ENCODE measurements at regions not wholly inside any gene's neighbourhood (a gene's known extent, or its start where the extent isn't known, plus 50 kb on each side); places are given as distances from the start of the nearest gene placed in this dataset.

DNA sequence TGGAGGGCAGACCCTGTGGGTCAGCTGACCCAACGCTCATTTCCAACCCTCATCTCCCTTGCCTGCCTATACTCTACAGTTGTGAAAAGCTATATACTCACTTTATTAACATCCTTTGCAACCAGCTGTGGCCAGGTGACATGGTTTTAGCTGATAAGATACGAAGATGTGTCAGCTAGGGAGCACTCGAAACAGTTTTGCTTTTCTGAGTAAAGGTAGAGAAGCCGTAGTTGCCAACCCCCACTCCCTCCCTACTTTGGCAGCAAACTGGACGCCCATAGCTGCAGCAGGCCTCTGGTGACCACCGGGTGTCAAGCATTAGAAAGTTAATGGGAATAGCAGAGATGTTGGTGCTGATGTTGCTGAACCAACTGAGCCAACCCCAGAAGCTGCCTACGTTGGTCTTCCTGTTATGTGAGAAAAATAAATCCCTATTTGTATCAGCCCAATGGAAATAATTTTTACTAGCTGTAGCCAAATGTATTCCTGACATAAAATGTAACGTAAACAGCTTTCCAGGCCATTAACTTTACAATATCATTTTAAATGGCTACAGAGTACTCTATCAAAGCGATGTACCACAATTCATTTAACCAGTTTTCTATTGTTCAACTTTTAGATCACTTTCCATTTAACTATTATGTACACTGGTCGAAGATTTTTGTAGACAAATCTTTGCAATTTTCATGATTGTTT, 98.5 kb upstream of the TMCC3 start:
- ChIA-PET CTCF (interaction anchor here (0.7 to 1.7 kb wide), 3 partner anchors 203 to 672 kb away, joined by 3 to 4 read pairs (median 3); partner anchors contain the start of gene NR2C1), POLR2A (no interaction called here)
- H3K27me3 ChIP-seq (ENCODE audit: insufficient read depth): peaks cover 2% of the 10 kb centered on the region; the same call in 1 of the 2 replicates
- no peaks in the 10 kb centered on the region for H3F3A ChIP-seq (replicated peaks; ENCODE audit: insufficient read depth)
- 45% methylated on average over 10 of the region's 10 CpGs for WGBS (ENCODE audit: low lambda C conversion rate)
- DNase-seq: no peak
- no peaks in the 10 kb centered on the region for H3K9me2 ChIP-seq
- no peak overlapping the region for H3K9ac ChIP-seq
- no peaks in the 10 kb centered on the region for H3K79me2 ChIP-seq (ENCODE audit: insufficient read depth)
- no peaks in the 10 kb centered on the region for H3K4me1 ChIP-seq (ENCODE audit: control insufficient read depth in 1 of 2, insufficient read depth in 2 of 2, low read depth in 1 of 2, low read length in 1 of 2)
- H3K4me2 ChIP-seq: no peak overlapping the region
- H3K27ac ChIP-seq (ENCODE audit: low read depth in 2 of 2, low read length in 1 of 2): no peak overlapping the region
- no peaks in the 10 kb centered on the region for H3K9me3 ChIP-seq
- H3K36me3 ChIP-seq (replicated peaks in 1 of 2; ENCODE audit: control insufficient read depth in 1 of 2, insufficient read depth in 2 of 2, low read length in 1 of 2): no peaks in the 10 kb centered on the region
- H4K20me1 ChIP-seq (ENCODE audit: insufficient read depth): no peaks in the 10 kb centered on the region
- H2AFZ ChIP-seq (ENCODE audit: low read depth): no peak overlapping the region
- no peak overlapping the region for H3K4me3 ChIP-seq (ENCODE audit: low read depth in 2 of 2, low read length in 1 of 2)
- no peak for TF ChIP-seq YY1 (IDR thresholded peaks at IDR 0.05; ENCODE audit: low read depth)
- no peak for TF ChIP-seq GATA2 (CRISPR knock-in tag; IDR thresholded peaks at IDR 0.05)

DNA sequence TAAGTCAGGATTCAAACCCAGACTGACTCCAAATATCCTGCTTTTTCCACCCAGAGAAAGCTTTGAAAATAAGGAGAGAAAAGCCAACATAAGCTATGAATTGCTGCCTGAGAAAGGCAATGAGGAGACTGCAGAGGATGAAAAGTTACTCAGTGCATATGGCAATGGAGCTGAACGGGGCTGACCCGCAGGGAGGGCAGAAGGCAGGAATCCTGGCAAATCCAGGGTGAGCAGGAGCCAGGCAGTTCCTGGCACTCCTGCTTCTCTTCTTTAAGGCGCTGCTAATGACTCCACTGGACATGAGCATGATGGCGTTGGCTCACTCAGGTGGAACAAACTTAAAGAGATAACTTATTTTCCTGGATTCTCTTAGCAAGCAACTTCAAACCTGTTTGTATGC, 95.2 kb upstream of the TMCC3 start:
- Histone ChIP-seq H3K4me1 (ENCODE audit: control insufficient read depth in 1 of 2, insufficient read depth in 2 of 2, low read depth in 1 of 2, low read length in 1 of 2) (no peaks in the 10 kb centered on the region), H3K9me2 (no peaks in the 10 kb centered on the region), H3K36me3 (replicated peaks in 1 of 2; ENCODE audit: control insufficient read depth in 1 of 2, insufficient read depth in 2 of 2, low read length in 1 of 2) (no peaks in the 10 kb centered on the region), H3K9ac (no peak overlapping the region), H3K79me2 (ENCODE audit: insufficient read depth) (no peaks in the 10 kb centered on the region), H3K4me3 (ENCODE audit: low read depth in 2 of 2, low read length in 1 of 2) (no peak overlapping the region), H3K9me3 (no peaks in the 10 kb centered on the region), H4K20me1 (ENCODE audit: insufficient read depth) (no peaks in the 10 kb centered on the region), H3K27me3 (ENCODE audit: insufficient read depth) (no peaks in the 10 kb centered on the region; the same call in 1 of the 2 replicates), H3K4me2 (no peak overlapping the region), H3K27ac (ENCODE audit: low read depth in 2 of 2, low read length in 1 of 2) (no peak overlapping the region), H3F3A (replicated peaks; ENCODE audit: insufficient read depth) (no peaks in the 10 kb centered on the region), H2AFZ (ENCODE audit: low read depth) (no peak overlapping the region)
- 56% methylated on average over 4 of the region's 4 CpGs for WGBS (ENCODE audit: low lambda C conversion rate)
- DNase-seq: no peak
- no peak for TF ChIP-seq EP300 (IDR thresholded peaks at IDR 0.05; ENCODE audit: borderline replicate concordance in 1 of 2, low read depth in 1 of 2, low read length in 1 of 2)
- ChIA-PET POLR2A (no interaction called here), CTCF (no interaction called here)

DNA sequence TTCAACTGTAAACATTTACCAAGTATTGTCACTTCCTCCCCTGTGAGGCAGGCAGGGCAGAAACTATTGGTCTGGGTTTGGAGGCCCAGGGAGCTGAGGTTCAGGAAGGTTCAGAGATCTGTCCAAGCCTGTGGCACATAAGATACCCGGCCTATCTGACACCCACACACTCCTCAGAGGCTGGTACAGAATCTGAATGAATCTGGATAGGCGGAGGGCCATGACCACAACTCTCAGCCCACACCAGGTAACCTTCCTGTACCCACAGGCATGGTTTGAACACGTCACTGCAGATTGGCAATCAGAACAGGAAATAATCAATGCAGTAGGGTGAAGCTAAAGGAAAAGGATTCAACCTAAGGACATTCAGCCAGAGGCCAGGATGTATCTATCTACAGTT, 92.8 kb upstream of the TMCC3 start:
- Histone ChIP-seq H3K9me3 (no peaks in the 10 kb centered on the region), H3K27ac (ENCODE audit: low read depth in 2 of 2, low read length in 1 of 2) (no peak overlapping the region), H3K4me1 (ENCODE audit: control insufficient read depth in 1 of 2, insufficient read depth in 2 of 2, low read depth in 1 of 2, low read length in 1 of 2) (no peaks in the 10 kb centered on the region), H2AFZ (ENCODE audit: low read depth) (no peak overlapping the region), H3F3A (replicated peaks; ENCODE audit: insufficient read depth) (no peaks in the 10 kb centered on the region), H3K36me3 (replicated peaks in 1 of 2; ENCODE audit: control insufficient read depth in 1 of 2, insufficient read depth in 2 of 2, low read length in 1 of 2) (no peaks in the 10 kb centered on the region), H3K9ac (no peak overlapping the region), H3K4me2 (no peak overlapping the region), H3K79me2 (ENCODE audit: insufficient read depth) (no peaks in the 10 kb centered on the region), H3K4me3 (ENCODE audit: low read depth in 2 of 2, low read length in 1 of 2) (no peak overlapping the region), H4K20me1 (ENCODE audit: insufficient read depth) (no peaks in the 10 kb centered on the region), H3K27me3 (ENCODE audit: insufficient read depth) (no peaks in the 10 kb centered on the region; the same call in 1 of the 2 replicates), H3K9me2 (no peaks in the 10 kb centered on the region)
- CTCF ChIA-PET: no interaction called here
- 7% methylated on average over 2 of the region's 3 CpGs for WGBS (ENCODE audit: low lambda C conversion rate)
- TF ChIP-seq, protein P1, sequence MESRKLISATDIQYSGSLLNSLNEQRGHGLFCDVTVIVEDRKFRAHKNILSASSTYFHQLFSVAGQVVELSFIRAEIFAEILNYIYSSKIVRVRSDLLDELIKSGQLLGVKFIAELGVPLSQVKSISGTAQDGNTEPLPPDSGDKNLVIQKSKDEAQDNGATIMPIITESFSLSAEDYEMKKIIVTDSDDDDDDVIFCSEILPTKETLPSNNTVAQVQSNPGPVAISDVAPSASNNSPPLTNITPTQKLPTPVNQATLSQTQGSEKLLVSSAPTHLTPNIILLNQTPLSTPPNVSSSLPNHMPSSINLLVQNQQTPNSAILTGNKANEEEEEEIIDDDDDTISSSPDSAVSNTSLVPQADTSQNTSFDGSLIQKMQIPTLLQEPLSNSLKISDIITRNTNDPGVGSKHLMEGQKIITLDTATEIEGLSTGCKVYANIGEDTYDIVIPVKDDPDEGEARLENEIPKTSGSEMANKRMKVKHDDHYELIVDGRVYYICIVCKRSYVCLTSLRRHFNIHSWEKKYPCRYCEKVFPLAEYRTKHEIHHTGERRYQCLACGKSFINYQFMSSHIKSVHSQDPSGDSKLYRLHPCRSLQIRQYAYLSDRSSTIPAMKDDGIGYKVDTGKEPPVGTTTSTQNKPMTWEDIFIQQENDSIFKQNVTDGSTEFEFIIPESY (IDR thresholded peaks at IDR 0.05; ENCODE audit: borderline replicate concordance, low read depth): no peak
- TF ChIP-seq TEAD4 (IDR thresholded peaks at IDR 0.05; ENCODE audit: borderline replicate concordance, insufficient read depth) (no peak), ELF1 (IDR thresholded peaks at IDR 0.05) (no peak)
- POLR2A ChIA-PET: no interaction called here
- DNase-seq: no peak

Measured in SK-N-SH (cell line).